ENCODE measurements at regions not wholly inside any gene's neighbourhood (a gene's known extent, or its start where the extent isn't known, plus 50 kb on each side); places are given as distances from the start of the nearest gene placed in this dataset.

- ChIA-PET POLR2A (no interaction called here), CTCF (interaction anchor here (0.6 kb wide), 1 partner anchor 123 kb away, joined by 3 read pairs; no protein-coding TSS in a partner anchor)
- H3K79me2 ChIP-seq (ENCODE audit: insufficient read depth): no peaks in the 10 kb centered on the region
- H3F3A ChIP-seq (replicated peaks; ENCODE audit: insufficient read depth): no peaks in the 10 kb centered on the region
- H3K36me3 ChIP-seq (replicated peaks in 1 of 2; ENCODE audit: control insufficient read depth in 1 of 2, insufficient read depth in 2 of 2, low read length in 1 of 2): no peaks in the 10 kb centered on the region
- H3K4me2 ChIP-seq: no peak overlapping the region
- no peak overlapping the region for H3K27ac ChIP-seq (ENCODE audit: low read depth in 2 of 2, low read length in 1 of 2)
- H2AFZ ChIP-seq (ENCODE audit: low read depth): no peak overlapping the region
- no peaks in the 10 kb centered on the region for H4K20me1 ChIP-seq (ENCODE audit: insufficient read depth)
- no peak overlapping the region for H3K4me3 ChIP-seq (ENCODE audit: low read depth in 2 of 2, low read length in 1 of 2)
- TF ChIP-seq TEAD4 (IDR thresholded peaks at IDR 0.05; ENCODE audit: borderline replicate concordance, insufficient read depth) (no peak), FOXJ3 (CRISPR knock-in tag; IDR thresholded peaks at IDR 0.05) (no peak), JUND (IDR thresholded peaks at IDR 0.05) (no peak), SMC3 (IDR thresholded peaks at IDR 0.05; ENCODE audit: low read depth, low read length) (no peak), NFIC (IDR thresholded peaks at IDR 0.05; ENCODE audit: borderline replicate concordance) (no peak), USF1 (IDR thresholded peaks at IDR 0.05; ENCODE audit: borderline replicate concordance, low read depth) (no peak), POLR2AphosphoS5 (IDR thresholded peaks at IDR 0.05; ENCODE audit: low read depth, low read length) (no peak), SIN3A (IDR thresholded peaks at IDR 0.05; ENCODE audit: borderline replicate concordance, low read depth, low read length) (no peak), TCF12 (IDR thresholded peaks at IDR 0.05) (no peak), CHD2 (IDR thresholded peaks at IDR 0.05; ENCODE audit: low read length, partially characterized antibody) (no peak), REST (IDR thresholded peaks at IDR 0.05; ENCODE audit: low read depth, low read length) (no peak), NRF1 (IDR thresholded peaks at IDR 0.05; ENCODE audit: low read depth, low read length) (no peak), TAF1 (IDR thresholded peaks at IDR 0.05; ENCODE audit: borderline replicate concordance, low read depth, low read length) (no peak), MAX (IDR thresholded peaks at IDR 0.05; ENCODE audit: low read depth) (no peak), YY1 (IDR thresholded peaks at IDR 0.05; ENCODE audit: low read depth) (no peak), ZBTB33 (IDR thresholded peaks at IDR 0.05; ENCODE audit: borderline replicate concordance, low read depth) (no peak), CTCF (IDR thresholded peaks at IDR 0.05) (no peak), RXRA (IDR thresholded peaks at IDR 0.05; ENCODE audit: borderline replicate concordance, low read depth) (no peak), EP300 (IDR thresholded peaks at IDR 0.05; ENCODE audit: borderline replicate concordance in 1 of 2, low read depth in 1 of 2, low read length in 1 of 2) (no peak)
- H3K9me3 ChIP-seq: no peaks in the 10 kb centered on the region
- DNase-seq: no peak
- no peaks in the 10 kb centered on the region for H3K9me2 ChIP-seq
- H3K4me1 ChIP-seq (ENCODE audit: control insufficient read depth in 1 of 2, insufficient read depth in 2 of 2, low read depth in 1 of 2, low read length in 1 of 2): peaks cover 0 to 5% of the 10 kb centered on the region in 2 experiments; a peak in 2 of 4 replicates
- no peaks in the 10 kb centered on the region for H3K27me3 ChIP-seq (ENCODE audit: insufficient read depth)
- no peak overlapping the region for H3K9ac ChIP-seq
Measured at GRCh38 chr3:117848606-117849005, 1139.0 kb downstream of the TUSC7 start.
